BJ (cell line): ENCODE measurements at regions not wholly inside any gene's neighbourhood (a gene's known extent, or its start where the extent isn't known, plus 50 kb on each side); places are given as distances from the start of the nearest gene placed in this dataset.

Experiments
- CTCF ChIA-PET: fragments of 350-600 bp; formaldehyde crosslinking; extraction: SDS; loops from one replicate; lab custom pipeline; 2021; ENCODE audit warnings: antibody characterized with exemption, inconsistent platforms; lab: Yijun Ruan, JAX
- POLR2A ChIA-PET: fragments of 300-600 bp; sonication (Branson Sonifier 250); formaldehyde crosslinking; extraction: SDS; loops from one replicate; lab custom pipeline; 2021; ENCODE audit warnings: antibody characterized with exemption; lab: Charles Lee
- DNase-seq: peaks from one replicate; pipeline ENCODE4 v3.0.0-alpha.2; 2011; ENCODE audit warnings: low read depth
- H3K27me3 ChIP-seq: 2 replicates; pipeline ENCODE4 v1.6.0; 2011; ENCODE audit warnings: low read length; ENCODE audit not compliant: control insufficient read depth, insufficient read depth
- H3K36me3 ChIP-seq: 2 replicates; pipeline ENCODE4 v1.5.1; 2011; ENCODE audit warnings: low read length; ENCODE audit not compliant: control insufficient read depth, insufficient read depth
- H3K4me3 ChIP-seq: 2 replicates; pipeline ENCODE4 v1.5.1; 2011; ENCODE audit warnings: low read depth, mild to moderate bottlenecking, control low read depth, low read length
- TF ChIP-seq, protein P1 (sequence below): IDR thresholded peaks from 2 replicates; pipeline ENCODE4 v1.5.1; 2011; ENCODE audit warnings: low read depth, mild to moderate bottlenecking, control low read depth, inconsistent platforms, low read length, moderate library complexity; ENCODE audit not compliant: insufficient read depth

DNA sequence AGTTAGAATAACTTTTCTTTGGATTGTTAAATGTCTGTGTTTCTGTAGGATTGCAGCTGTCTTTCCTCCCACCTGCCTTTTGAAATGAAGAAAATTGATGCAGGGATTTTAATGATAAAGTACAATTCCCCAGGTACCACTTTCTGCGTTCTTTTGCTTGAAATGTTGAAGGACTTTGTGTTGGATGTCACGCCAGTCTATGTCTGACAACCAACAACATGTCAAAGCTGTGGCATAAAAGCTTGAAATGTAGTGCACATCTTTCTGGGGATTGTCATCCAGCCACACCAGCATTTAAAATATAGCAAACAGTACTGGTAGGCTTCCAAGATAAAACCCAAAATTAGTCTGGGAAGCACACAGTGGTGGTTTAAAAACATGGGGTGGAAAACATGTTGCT is 381.4 kb downstream of the TMEM161B start:
- Histone ChIP-seq H3K27me3 (no peaks in the 10 kb centered on the region), H3K36me3 (no peaks in the 10 kb centered on the region), H3K4me3 (no peak overlapping the region)
- TF ChIP-seq, protein P1, sequence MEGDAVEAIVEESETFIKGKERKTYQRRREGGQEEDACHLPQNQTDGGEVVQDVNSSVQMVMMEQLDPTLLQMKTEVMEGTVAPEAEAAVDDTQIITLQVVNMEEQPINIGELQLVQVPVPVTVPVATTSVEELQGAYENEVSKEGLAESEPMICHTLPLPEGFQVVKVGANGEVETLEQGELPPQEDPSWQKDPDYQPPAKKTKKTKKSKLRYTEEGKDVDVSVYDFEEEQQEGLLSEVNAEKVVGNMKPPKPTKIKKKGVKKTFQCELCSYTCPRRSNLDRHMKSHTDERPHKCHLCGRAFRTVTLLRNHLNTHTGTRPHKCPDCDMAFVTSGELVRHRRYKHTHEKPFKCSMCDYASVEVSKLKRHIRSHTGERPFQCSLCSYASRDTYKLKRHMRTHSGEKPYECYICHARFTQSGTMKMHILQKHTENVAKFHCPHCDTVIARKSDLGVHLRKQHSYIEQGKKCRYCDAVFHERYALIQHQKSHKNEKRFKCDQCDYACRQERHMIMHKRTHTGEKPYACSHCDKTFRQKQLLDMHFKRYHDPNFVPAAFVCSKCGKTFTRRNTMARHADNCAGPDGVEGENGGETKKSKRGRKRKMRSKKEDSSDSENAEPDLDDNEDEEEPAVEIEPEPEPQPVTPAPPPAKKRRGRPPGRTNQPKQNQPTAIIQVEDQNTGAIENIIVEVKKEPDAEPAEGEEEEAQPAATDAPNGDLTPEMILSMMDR: no peak
- DNase-seq: no peak
- ChIA-PET CTCF (no interaction called here), POLR2A (no interaction called here)

DNA sequence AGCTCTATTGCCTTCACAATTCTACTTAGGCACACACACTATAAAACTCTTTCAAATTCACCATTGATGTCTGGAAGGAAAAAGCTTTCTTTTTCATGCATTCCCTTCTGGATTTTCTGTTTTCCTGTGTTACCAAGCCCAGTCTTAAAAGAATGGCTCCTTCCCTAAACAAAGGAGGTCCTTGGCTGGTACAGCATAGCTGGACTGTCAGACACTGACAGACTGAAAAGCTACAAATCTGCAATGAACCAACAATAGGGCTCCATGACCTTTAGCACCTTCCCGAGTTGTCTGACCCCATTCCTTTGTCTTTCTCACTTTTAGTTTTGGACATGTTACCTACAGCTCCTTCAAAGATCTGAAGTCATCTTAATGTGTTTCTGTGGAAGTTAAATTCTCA is 382.5 kb downstream of the TMEM161B start:
- no peaks in the 10 kb centered on the region for H3K36me3 ChIP-seq
- no peak overlapping the region for H3K4me3 ChIP-seq
- DNase-seq: no peak
- ChIA-PET CTCF (no interaction called here), POLR2A (no interaction called here)
- TF ChIP-seq, protein P1: no peak
- no peaks in the 10 kb centered on the region for H3K27me3 ChIP-seq

- no peak for DNase-seq
- POLR2A ChIA-PET: no interaction called here
These were observed 382.9 kb downstream of the TMEM161B start for GRCh38 chr5:87885758-87886157.

GRCh38 chr5:87877495-87877894 is 391.1 kb downstream of the TMEM161B start:
- DNase-seq: no peak
- no peak overlapping the region for H3K4me3 ChIP-seq
- POLR2A ChIA-PET: no interaction called here
- TF ChIP-seq, protein P1: no peak
- H3K27me3 ChIP-seq: no peaks in the 10 kb centered on the region
- CTCF ChIA-PET: no interaction called here
- no peaks in the 10 kb centered on the region for H3K36me3 ChIP-seq

More at GRCh38 chr5:87885758-87886157, 382.9 kb downstream of the TMEM161B start:
- CTCF ChIA-PET: no interaction called here
- TF ChIP-seq, protein P1: no peak
- no peaks in the 10 kb centered on the region for H3K36me3 ChIP-seq
- no peak overlapping the region for H3K4me3 ChIP-seq
- H3K27me3 ChIP-seq: no peaks in the 10 kb centered on the region

DNA sequence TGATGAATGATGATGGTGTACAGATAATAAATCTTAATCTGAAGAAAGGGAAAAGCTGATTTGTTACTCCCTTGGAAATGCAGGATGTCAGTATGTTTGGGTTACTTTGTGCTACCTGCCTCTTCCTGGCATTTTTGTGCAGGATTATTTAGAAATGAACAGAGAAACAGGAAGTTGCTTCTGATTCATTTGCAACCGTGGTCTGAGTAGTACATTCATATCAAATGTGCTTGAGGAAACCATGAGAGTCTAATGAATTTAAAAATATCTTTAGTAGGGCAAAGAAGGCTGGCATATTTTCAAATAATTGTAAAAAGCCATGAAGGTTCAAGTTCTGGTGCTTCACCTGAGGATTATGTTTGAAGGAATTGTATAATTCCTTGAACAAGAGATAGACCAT is 391.6 kb downstream of the TMEM161B start:
- ChIA-PET POLR2A (no interaction called here), CTCF (no interaction called here)
- TF ChIP-seq, protein P1: no peak
- H3K4me3 ChIP-seq: no peak overlapping the region
- H3K36me3 ChIP-seq: no peaks in the 10 kb centered on the region
- no peaks in the 10 kb centered on the region for H3K27me3 ChIP-seq
- no peak for DNase-seq
